PC-9 (cell line): ENCODE measurements at regions not wholly inside any gene's neighbourhood (a gene's known extent, or its start where the extent isn't known, plus 50 kb on each side); places are given as distances from the start of the nearest gene placed in this dataset.

Experiments used
- CTCF ChIP-seq: fragments of 200-600 bp; sonication (generic); conservative IDR thresholded peaks from 2 replicates; pipeline ENCODE4 v1.6.1; 2017; ENCODE audit warnings: mixed run types, antibody characterized with exemption, mild to moderate bottlenecking, moderate library complexity
- EZH2 ChIP-seq: fragments of 200-600 bp; sonication (generic); IDR thresholded peaks from 2 replicates; pipeline ENCODE4 v1.8.0; 2017; ENCODE audit warnings: antibody characterized with exemption, low read depth

GRCh38 chr10:29753283-29753682 is 118.5 kb upstream of the SVIL start:
- TF ChIP-seq CTCF: no peak
- TF ChIP-seq EZH2: no peak
